Dermis blood vessel endothelial cell (primary cell): ENCODE measurements at regions not wholly inside any gene's neighbourhood (a gene's known extent, or its start where the extent isn't known, plus 50 kb on each side); places are given as distances from the start of the nearest gene placed in this dataset.

ENCODE experiments used
- DNase-seq: peaks from one replicate; pipeline ENCODE4 v3.0.0; 2010

- no peak for DNase-seq
These were observed 108.4 kb upstream of the SLC35B3 start for GRCh38 chr6:8543714-8544113.

- DNase-seq: peak; percentile 10
These were observed 104.1 kb upstream of the SLC35B3 start for GRCh38 chr6:8539453-8539852.

GRCh38 chr6:8536122-8536521 lies 100.8 kb upstream of the SLC35B3 start:
- no peak for DNase-seq

GRCh38 chr6:8535519-8535918 lies 100.2 kb upstream of the SLC35B3 start:
- no peak for DNase-seq

GRCh38 chr6:8530785-8531435 lies 95.6 kb upstream of the SLC35B3 start:
- no peak for DNase-seq

GRCh38 chr6:8529250-8529649 lies 93.9 kb upstream of the SLC35B3 start:
- DNase-seq: no peak

- DNase-seq: no peak
These were observed 92.5 kb upstream of the SLC35B3 start for GRCh38 chr6:8527818-8528217.

- DNase-seq: no peak
These were observed 91.3 kb upstream of the SLC35B3 start for GRCh38 chr6:8526624-8527023.

GRCh38 chr6:8525370-8525769 lies 90.0 kb upstream of the SLC35B3 start:
- DNase-seq: no peak

GRCh38 chr6:8513174-8513573 lies 77.8 kb upstream of the SLC35B3 start:
- no peak for DNase-seq

GRCh38 chr6:8507286-8507685 lies 71.9 kb upstream of the SLC35B3 start:
- DNase-seq: no peak

GRCh38 chr6:8506126-8506525 lies 70.8 kb upstream of the SLC35B3 start:
- no peak for DNase-seq

GRCh38 chr6:8499540-8499939 lies 64.2 kb upstream of the SLC35B3 start:
- DNase-seq: peak; percentile 20

- no peak for DNase-seq
These were observed 59.4 kb upstream of the SLC35B3 start for GRCh38 chr6:8494730-8495129.

- DNase-seq: no peak
These were observed 57.3 kb upstream of the SLC35B3 start for GRCh38 chr6:8492536-8493133.
